ENCODE measurements at regions not wholly inside any gene's neighbourhood (a gene's known extent, or its start where the extent isn't known, plus 50 kb on each side); places are given as distances from the start of the nearest gene placed in this dataset.

GRCh38 chr6:85127696-85128243 is 322.1 kb upstream of the NT5E start:
- no peak for DNase-seq (ENCODE audit: low read depth)

GRCh38 chr6:85127168-85127498 is 322.8 kb upstream of the NT5E start:
- no peak for DNase-seq (ENCODE audit: low read depth)

- DNase-seq (ENCODE audit: low read depth), result no peak
Measured at GRCh38 chr6:85126485-85127167, 323.3 kb upstream of the NT5E start.

- no peak for DNase-seq (ENCODE audit: low read depth)
Measured at GRCh38 chr6:85125526-85125925, 324.4 kb upstream of the NT5E start.

- no peak for DNase-seq (ENCODE audit: low read depth)
Measured at GRCh38 chr6:85124472-85125354, 325.2 kb upstream of the NT5E start.

GRCh38 chr6:85121158-85121557 is 328.7 kb upstream of the NT5E start:
- DNase-seq (ENCODE audit: low read depth), result no peak

GRCh38 chr6:85118652-85119235 is 331.1 kb upstream of the NT5E start:
- DNase-seq (ENCODE audit: low read depth), result no peak

GRCh38 chr6:85118233-85118632 is 331.6 kb upstream of the NT5E start:
- DNase-seq (ENCODE audit: low read depth), result no peak

- DNase-seq (ENCODE audit: low read depth), result no peak
Measured at GRCh38 chr6:85116475-85116874, 333.4 kb upstream of the NT5E start.

- no peak for DNase-seq (ENCODE audit: low read depth)
Measured at GRCh38 chr6:85115876-85116275, 334.0 kb upstream of the NT5E start.

GRCh38 chr6:85115376-85115775 is 334.5 kb upstream of the NT5E start:
- DNase-seq (ENCODE audit: low read depth), result no peak

GRCh38 chr6:85114581-85114935 is 335.3 kb upstream of the NT5E start:
- DNase-seq (ENCODE audit: low read depth), result no peak

GRCh38 chr6:85113934-85114580 is 335.8 kb upstream of the NT5E start:
- no peak for DNase-seq (ENCODE audit: low read depth)

GRCh38 chr6:85112540-85112939 is 337.3 kb upstream of the NT5E start:
- no peak for DNase-seq (ENCODE audit: low read depth)

- no peak for DNase-seq (ENCODE audit: low read depth)
Measured at GRCh38 chr6:85111481-85112011, 338.3 kb upstream of the NT5E start.

- no peak for DNase-seq (ENCODE audit: low read depth)
Measured at GRCh38 chr6:85110943-85111342, 338.9 kb upstream of the NT5E start.

- no peak for DNase-seq (ENCODE audit: low read depth)
Measured at GRCh38 chr6:85107701-85108100, 342.2 kb upstream of the NT5E start.

- DNase-seq (ENCODE audit: low read depth), result no peak
Measured at GRCh38 chr6:85096976-85097375, 332.6 kb upstream of the TBX18 start.

- no peak for DNase-seq (ENCODE audit: low read depth)
Measured at GRCh38 chr6:85092226-85092625, 327.8 kb upstream of the TBX18 start.

GRCh38 chr6:85089255-85089654 is 324.9 kb upstream of the TBX18 start:
- DNase-seq (ENCODE audit: low read depth), result no peak

GRCh38 chr6:85085875-85086274 is 321.5 kb upstream of the TBX18 start:
- DNase-seq (ENCODE audit: low read depth), result no peak

- no peak for DNase-seq (ENCODE audit: low read depth)
Measured at GRCh38 chr6:85081102-85081501, 316.7 kb upstream of the TBX18 start.
